SK-N-SH (cell line): ENCODE measurements at regions not wholly inside any gene's neighbourhood (a gene's known extent, or its start where the extent isn't known, plus 50 kb on each side); places are given as distances from the start of the nearest gene placed in this dataset.

ENCODE experiments used
- CTCF ChIA-PET: fragments of 300-600, 350-600 bp; formaldehyde crosslinking; extraction: SDS; loops from one replicate; lab custom pipeline; 2021; lab: Yijun Ruan, JAX
- POLR2A ChIA-PET: fragments of 350-600 bp; sonication (Branson Sonifier 250); formaldehyde crosslinking; extraction: SDS; loops from one replicate; lab custom pipeline; 2020; ENCODE audit warnings: antibody characterized with exemption, inconsistent platforms; lab: Yijun Ruan, JAX
- DNase-seq: peaks from one replicate; pipeline ENCODE4 v3.0.0; 2012
- H2AFZ ChIP-seq: fragments of 200-600 bp; sonication (generic); 2 replicates; pipeline ENCODE4 v1.8.1; 2016; ENCODE audit warnings: antibody characterized with exemption, mild to moderate bottlenecking, low read depth
- H3F3A ChIP-seq: fragments of 200-600 bp; sonication (generic); replicated peaks from 2 replicates; pipeline ENCODE3; 2016; ENCODE audit warnings: antibody characterized with exemption, mild to moderate bottlenecking; ENCODE audit not compliant: insufficient read depth
- H3K27ac ChIP-seq, 2 experiments: fragments of 200-500 bp in 1 of 2; fragments of 200-600 bp in 1 of 2; sonication (Bioruptor generic) in 1 of 2; sonication (generic), shearing (Covaris generic) in 1 of 2; 2 replicates each; pipeline versions ENCODE4 v1.5.1 to v1.6.1; 2014 to 2016; ENCODE audit warnings: low read depth in 2 of 2, inconsistent platforms in 1 of 2, low read length in 1 of 2, mild to moderate bottlenecking in 1 of 2, mixed read lengths in 1 of 2
- H3K27me3 ChIP-seq: fragments of 200-600 bp; sonication (generic), shearing (Covaris generic); 2 replicates; pipeline ENCODE4 v1.6.1; 2016; ENCODE audit warnings: mixed run types; ENCODE audit not compliant: insufficient read depth
- H3K36me3 ChIP-seq, 2 experiments: fragments of 200-500 bp in 1 of 2; fragments of 200-600 bp in 1 of 2; sonication (Bioruptor generic) in 1 of 2; sonication (generic) in 1 of 2; replicated peaks in 1 of 2; 2 replicates each; pipeline versions ENCODE3 to v1.5.1; 2014 to 2016; ENCODE audit warnings: low read length in 1 of 2, mild to moderate bottlenecking in 1 of 2; ENCODE audit not compliant: insufficient read depth in 2 of 2, control insufficient read depth in 1 of 2
- H3K4me1 ChIP-seq, 2 experiments: fragments of 200-500 bp in 1 of 2; fragments of 200-600 bp in 1 of 2; sonication (Bioruptor generic) in 1 of 2; sonication (generic), shearing (Covaris generic) in 1 of 2; 2 replicates each; pipeline versions ENCODE4 v1.5.1 to v1.6.1; 2014 to 2016; ENCODE audit warnings: low read depth in 1 of 2, low read length in 1 of 2, mixed run types in 1 of 2; ENCODE audit not compliant: insufficient read depth in 2 of 2, control insufficient read depth in 1 of 2
- H3K4me2 ChIP-seq: fragments of 200-600 bp; sonication (generic), shearing (Covaris generic); 2 replicates; pipeline ENCODE4 v1.6.1; 2017; ENCODE audit warnings: mixed run types
- H3K4me3 ChIP-seq, 2 experiments: fragments of 200-500 bp in 1 of 2; fragments of 200-600 bp in 1 of 2; sonication (Bioruptor generic) in 1 of 2; sonication (generic), shearing (Covaris generic) in 1 of 2; 2 replicates each; pipeline versions ENCODE4 v1.5.1 to v1.8.1; 2014 to 2016; ENCODE audit warnings: low read depth in 2 of 2, inconsistent platforms in 1 of 2, low read length in 1 of 2, mild to moderate bottlenecking in 1 of 2, mixed read lengths in 1 of 2, moderate library complexity in 1 of 2
- H3K79me2 ChIP-seq: fragments of 200-600 bp; sonication (generic); 2 replicates; pipeline ENCODE4 v1.8.1; 2017; ENCODE audit warnings: mild to moderate bottlenecking; ENCODE audit not compliant: insufficient read depth
- H3K9ac ChIP-seq: fragments of 200-600 bp; sonication (generic); 2 replicates; pipeline ENCODE4 v1.6.1; 2017; ENCODE audit warnings: mixed run types
- H3K9me2 ChIP-seq: fragments of 200-600 bp; sonication (generic); 2 replicates; pipeline ENCODE4 v1.6.1; 2017; ENCODE audit warnings: mixed run types
- H3K9me3 ChIP-seq: fragments of 200-600 bp; sonication (generic); 2 replicates; pipeline ENCODE4 v1.6.1; 2017; ENCODE audit warnings: mixed run types, mild to moderate bottlenecking, moderate library complexity
- H4K20me1 ChIP-seq: fragments of 200-600 bp; sonication (generic); 2 replicates; pipeline ENCODE4 v1.6.1; 2017; ENCODE audit warnings: mild to moderate bottlenecking, mixed run types; ENCODE audit not compliant: insufficient read depth
- CHD2 ChIP-seq: fragments of 150-350 bp; IDR thresholded peaks from 2 replicates; pipeline ENCODE4 v1.6.1; 2018; ENCODE audit warnings: low read length; ENCODE audit not compliant: partially characterized antibody
- ELF1 ChIP-seq: IDR thresholded peaks from 2 replicates; pipeline ENCODE4 v1.4.0; 2012
- FOSL2 ChIP-seq: IDR thresholded peaks from 2 replicates; pipeline ENCODE4 v1.4.0; 2012; ENCODE audit warnings: low read depth, mild to moderate bottlenecking, moderate library complexity, borderline replicate concordance
- FOXJ3 ChIP-seq: sonication (generic); formaldehyde crosslinking; IDR thresholded peaks from 2 replicates; pipeline ENCODE4 v1.5.1; 2020; ENCODE audit warnings: mild to moderate bottlenecking, missing genetic modification reagents
- GATA2 ChIP-seq: sonication (generic); formaldehyde crosslinking; IDR thresholded peaks from 2 replicates; pipeline ENCODE4 v1.5.0; 2020; ENCODE audit warnings: mild to moderate bottlenecking, missing genetic modification reagents
- IRF3 ChIP-seq: fragments of 150-350 bp; IDR thresholded peaks from 2 replicates; pipeline ENCODE4 v1.6.1; 2016; ENCODE audit warnings: mild to moderate bottlenecking, low read depth, low read length
- JUND ChIP-seq: IDR thresholded peaks from 2 replicates; pipeline ENCODE4 v1.4.0; 2012
- MXI1 ChIP-seq: IDR thresholded peaks from 2 replicates; pipeline ENCODE4 v1.6.1; 2012; ENCODE audit warnings: mild to moderate bottlenecking, low read depth, low read length, improper control_type of control experiment
- NFIC ChIP-seq: IDR thresholded peaks from 2 replicates; pipeline ENCODE4 v1.4.0; 2012; ENCODE audit warnings: borderline replicate concordance
- PBX3 ChIP-seq: IDR thresholded peaks from 2 replicates; pipeline ENCODE4; 2012
- POLR2AphosphoS5 ChIP-seq: IDR thresholded peaks from 2 replicates; pipeline ENCODE4 v1.6.1; 2012; ENCODE audit warnings: low read depth, low read length
- REST ChIP-seq: IDR thresholded peaks from 2 replicates; pipeline ENCODE4 v1.6.1; 2012; ENCODE audit warnings: mild to moderate bottlenecking, low read depth, low read length, moderate library complexity
- RFX5 ChIP-seq: IDR thresholded peaks from 2 replicates; pipeline ENCODE4 v1.6.1; 2012; ENCODE audit warnings: mild to moderate bottlenecking, improper control_type of control experiment, low read length
- RXRA ChIP-seq: IDR thresholded peaks from 2 replicates; pipeline ENCODE4 v1.4.0; 2012; ENCODE audit warnings: low read depth, mild to moderate bottlenecking, borderline replicate concordance
- SMC3 ChIP-seq: IDR thresholded peaks from 2 replicates; pipeline ENCODE4 v1.6.1; 2012; ENCODE audit warnings: low read depth, low read length, improper control_type of control experiment
- YY1 ChIP-seq: IDR thresholded peaks from 2 replicates; pipeline ENCODE4 v1.4.0; 2012; ENCODE audit warnings: low read depth, mild to moderate bottlenecking
- ZBTB33 ChIP-seq: IDR thresholded peaks from 2 replicates; pipeline ENCODE4 v1.4.0; 2012; ENCODE audit warnings: low read depth, borderline replicate concordance
- WGBS: methylation state at CpG from one replicate; pipeline ENCODE4 v1.1.6; 2017; ENCODE audit warnings: low lambda C conversion rate; 5-methylcytosine and 5-hydroxymethylcytosine counted together

- TF ChIP-seq REST (no peak), RXRA (no peak), PBX3 (no peak)
Measured at GRCh38 chr17:45668316-45668715, 115.8 kb upstream of the CRHR1 start (continued).

- H3F3A ChIP-seq: no peaks in the 10 kb centered on the region
- no peak overlapping the region for H3K27ac ChIP-seq
- H3K4me1 ChIP-seq: no peaks in the 10 kb centered on the region
- H3K79me2 ChIP-seq: no peaks in the 10 kb centered on the region
- H3K27me3 ChIP-seq: no peaks in the 10 kb centered on the region; the same call in 1 of the 2 replicates
- H3K4me2 ChIP-seq: no peak overlapping the region
- H2AFZ ChIP-seq: no peak overlapping the region
- H3K9ac ChIP-seq: no peak overlapping the region
- ChIA-PET POLR2A (no interaction called here), CTCF (interaction anchor here (1.3 kb wide), 1 partner anchor 160 kb away, joined by 4 read pairs; no protein-coding TSS in a partner anchor)
- H3K4me3 ChIP-seq: no peak overlapping the region
- no peaks in the 10 kb centered on the region for H3K36me3 ChIP-seq
- no peaks in the 10 kb centered on the region for H3K9me2 ChIP-seq
- H3K9me3 ChIP-seq: no peaks in the 10 kb centered on the region
- H4K20me1 ChIP-seq: no peaks in the 10 kb centered on the region
- WGBS: 71% methylated on average over 16 of the region's 16 CpGs
- no peak for TF ChIP-seq JUND
- DNase-seq: no peak
Measured at GRCh38 chr17:45672301-45672700, 111.8 kb upstream of the CRHR1 start.

GRCh38 chr17:45672792-45673191, 111.3 kb upstream of the CRHR1 start:
- Histone ChIP-seq H3K9ac (no peak overlapping the region), H3K27ac (no peak overlapping the region)
- TF ChIP-seq SMC3 (no peak), FOSL2 (no peak), YY1 (no peak), FOXJ3 (CRISPR knock-in tag) (no peak), JUND (no peak), ZBTB33 (no peak), CHD2 (no peak), POLR2AphosphoS5 (no peak), MXI1 (no peak), NFIC (no peak), RFX5 (no peak), ELF1 (no peak), GATA2 (no peak), IRF3 (no peak)
- TF ChIP-seq, all 33 proteins: peak for 0
- ChIA-PET CTCF (interaction anchor here (1.3 kb wide), 1 partner anchor 160 kb away, joined by 4 read pairs; no protein-coding TSS in a partner anchor), POLR2A (no interaction called here)
- Histone ChIP-seq H3K4me2 (no peak overlapping the region), H3K9me2 (no peaks in the 10 kb centered on the region), H4K20me1 (no peaks in the 10 kb centered on the region), H2AFZ (no peak overlapping the region), H3K27me3 (no peaks in the 10 kb centered on the region; the same call in 1 of the 2 replicates), H3K79me2 (no peaks in the 10 kb centered on the region), H3K36me3 (no peaks in the 10 kb centered on the region), H3K9me3 (no peaks in the 10 kb centered on the region), H3F3A (no peaks in the 10 kb centered on the region), H3K4me3 (no peak overlapping the region), H3K4me1 (no peaks in the 10 kb centered on the region)
- DNase-seq: no peak
- 48% methylated on average over 5 of the region's 5 CpGs for WGBS
